ENCODE measurements at regions not wholly inside any gene's neighbourhood (a gene's known extent, or its start where the extent isn't known, plus 50 kb on each side); places are given as distances from the start of the nearest gene placed in this dataset.

- intact Hi-C loops (cut with DNase I) = no loop called here
- no peaks in the 10 kb centered on the region for H3K9me3 ChIP-seq (replicated peaks in 1 of 3)
- H3K4me3 ChIP-seq = no peak overlapping the region
- TF ChIP-seq CTCF (IDR thresholded peaks at IDR 0.05) (no peak), POLR2A (IDR thresholded peaks at IDR 0.05) (no peak)
- H3K4me1 ChIP-seq (replicated peaks in 1 of 2) = peaks cover 0 to 13% of the 10 kb centered on the region in 2 donors
- WGBS, 4 donors = 88 to 94% (median 91%) methylated on average over 1 of the region's 1 CpG
- no peaks in the 10 kb centered on the region for H3K36me3 ChIP-seq (replicated peaks in 1 of 2)
- DNase-seq = no peak
- H3K27ac ChIP-seq = no peak overlapping the region
- no peaks in the 10 kb centered on the region for H3K27me3 ChIP-seq
These were observed 215.2 kb upstream of the KLF4 start for GRCh38 chr9:107704774-107705173.

GRCh38 chr9:107703651-107704050 lies 214.1 kb upstream of the KLF4 start:
- no peak for TF ChIP-seq POLR2A (IDR thresholded peaks at IDR 0.05)
- no peak for TF ChIP-seq CTCF (IDR thresholded peaks at IDR 0.05)
- H3K4me3 ChIP-seq = no peak overlapping the region
- DNase-seq = no peak
- H3K9me3 ChIP-seq (replicated peaks in 1 of 3) = no peaks in the 10 kb centered on the region
- H3K27ac ChIP-seq = no peak overlapping the region
- no peaks in the 10 kb centered on the region for H3K36me3 ChIP-seq (replicated peaks in 1 of 2)
- intact Hi-C loops (cut with DNase I) = no loop called here
- peaks cover 0 to 13% of the 10 kb centered on the region in 2 donors for H3K4me1 ChIP-seq (replicated peaks in 1 of 2)
- no peaks in the 10 kb centered on the region for H3K27me3 ChIP-seq

GRCh38 chr9:107700847-107701246 lies 211.3 kb upstream of the KLF4 start:
- no peak for DNase-seq
- TF ChIP-seq CTCF (IDR thresholded peaks at IDR 0.05) (no peak), POLR2A (IDR thresholded peaks at IDR 0.05) (no peak)
- Histone ChIP-seq H3K27ac (no peak overlapping the region), H3K36me3 (replicated peaks in 1 of 2) (no peaks in the 10 kb centered on the region), H3K4me1 (replicated peaks in 1 of 2) (no peaks in the 10 kb centered on the region), H3K9me3 (replicated peaks in 1 of 3) (no peaks in the 10 kb centered on the region), H3K27me3 (no peaks in the 10 kb centered on the region), H3K4me3 (no peak overlapping the region)
- intact Hi-C loops (cut with DNase I) = no loop called here
- 41 to 61% (median 48%) methylated on average over 5 of the region's 5 CpGs for WGBS, 4 donors

- 70 to 90% (median 81%) methylated on average over 5 to 6 of the region's 6 CpGs for WGBS, 4 donors
- intact Hi-C loops (cut with DNase I) = no loop called here
- no peaks in the 10 kb centered on the region for H3K27me3 ChIP-seq
- no peaks in the 10 kb centered on the region for H3K36me3 ChIP-seq (replicated peaks in 1 of 2)
- no peak for TF ChIP-seq POLR2A (IDR thresholded peaks at IDR 0.05)
- TF ChIP-seq CTCF (IDR thresholded peaks at IDR 0.05) = no peak
- H3K4me1 ChIP-seq (replicated peaks in 1 of 2) = no peaks in the 10 kb centered on the region
- DNase-seq = no peak
- H3K9me3 ChIP-seq (replicated peaks in 1 of 3) = no peaks in the 10 kb centered on the region
- no peak overlapping the region for H3K27ac ChIP-seq
- H3K4me3 ChIP-seq = no peak overlapping the region
These were observed 209.7 kb upstream of the KLF4 start for GRCh38 chr9:107699231-107699630.

Data from adrenal gland (tissue), 9 donors.